Activated T-cell treated with anti-CD3 and anti-CD28 coated beads, Interleukin-2, amount 50 U/mL, for 24 hours (primary cell): ENCODE measurements at regions not wholly inside any gene's neighbourhood (a gene's known extent, or its start where the extent isn't known, plus 50 kb on each side); places are given as distances from the start of the nearest gene placed in this dataset.
"Not testable (repeated sequence)": the region's sequence is repeated elsewhere in the genome, so short reads cannot be mapped to it uniquely, and the experiment has no call there.

Experiments used
- DNase-seq: peaks from one replicate; pipeline ENCODE4 v3.0.0-alpha.2; 2020
- H3K27ac Mint-ChIP-seq: 2 replicates; pipeline ENCODE4 v1.8.0; 2020; ENCODE audit warnings: mild to moderate bottlenecking, mixed read lengths
- H3K27me3 Mint-ChIP-seq: 2 replicates; pipeline ENCODE4 v1.8.0; 2020; ENCODE audit warnings: mixed read lengths
- H3K36me3 Mint-ChIP-seq: 2 replicates; pipeline ENCODE4 v1.8.0; 2020; ENCODE audit warnings: low read depth, mixed read lengths
- H3K4me1 Mint-ChIP-seq: 2 replicates; pipeline ENCODE4 v1.8.0; 2020; ENCODE audit warnings: low read depth, mixed read lengths
- H3K4me3 Mint-ChIP-seq: 2 replicates; pipeline ENCODE4 v1.8.0; 2020; ENCODE audit warnings: mild to moderate bottlenecking, moderate library complexity, mixed read lengths
- H3K9me3 Mint-ChIP-seq: 2 replicates; pipeline ENCODE4 v1.8.0; 2020; ENCODE audit warnings: mixed read lengths

GRCh38 chr7:67890316-67890715 is 893.7 kb downstream of the TYW1 start:
- no peak overlapping the region for H3K27ac Mint-ChIP-seq
- H3K4me1 Mint-ChIP-seq: no peaks in the 10 kb centered on the region
- no peak overlapping the region for H3K4me3 Mint-ChIP-seq
- H3K36me3 Mint-ChIP-seq: no peaks in the 10 kb centered on the region
- DNase-seq: no peak
- H3K27me3 Mint-ChIP-seq: no peaks in the 10 kb centered on the region
- H3K9me3 Mint-ChIP-seq: peaks cover 23% of the 10 kb centered on the region

GRCh38 chr7:67894746-67895145 is 898.1 kb downstream of the TYW1 start:
- no peak overlapping the region for H3K4me3 Mint-ChIP-seq
- peaks cover 15% of the 10 kb centered on the region for H3K9me3 Mint-ChIP-seq
- H3K4me1 Mint-ChIP-seq: no peaks in the 10 kb centered on the region
- DNase-seq: no peak
- no peaks in the 10 kb centered on the region for H3K27me3 Mint-ChIP-seq
- no peaks in the 10 kb centered on the region for H3K36me3 Mint-ChIP-seq
- H3K27ac Mint-ChIP-seq: no peak overlapping the region

- peaks cover 17% of the 10 kb centered on the region for H3K9me3 Mint-ChIP-seq
- no peaks in the 10 kb centered on the region for H3K4me1 Mint-ChIP-seq
- H3K4me3 Mint-ChIP-seq: no peak overlapping the region
Observed at GRCh38 chr7:67896721-67897120, 900.1 kb downstream of the TYW1 start.

GRCh38 chr7:67900456-67900855 is 903.8 kb downstream of the TYW1 start:
- H3K36me3 Mint-ChIP-seq: no peaks in the 10 kb centered on the region
- no peak overlapping the region for H3K4me3 Mint-ChIP-seq
- no peak for DNase-seq
- H3K27me3 Mint-ChIP-seq: no peaks in the 10 kb centered on the region
- no peak overlapping the region for H3K27ac Mint-ChIP-seq
- no peaks in the 10 kb centered on the region for H3K4me1 Mint-ChIP-seq
- peaks cover 31% of the 10 kb centered on the region for H3K9me3 Mint-ChIP-seq

More at GRCh38 chr7:67896721-67897120, 900.1 kb downstream of the TYW1 start:
- DNase-seq: no peak
- no peak overlapping the region for H3K27ac Mint-ChIP-seq
- H3K27me3 Mint-ChIP-seq: no peaks in the 10 kb centered on the region
- no peaks in the 10 kb centered on the region for H3K36me3 Mint-ChIP-seq

GRCh38 chr7:67901808-67902480 is 905.3 kb downstream of the TYW1 start:
- Mint-ChIP-seq H3K9me3 (peaks cover 29% of the 10 kb centered on the region), H3K27ac (no peak overlapping the region), H3K36me3 (no peaks in the 10 kb centered on the region), H3K4me3 (no peak overlapping the region), H3K4me1 (no peaks in the 10 kb centered on the region), H3K27me3 (no peaks in the 10 kb centered on the region)
- no peak for DNase-seq

- peaks cover 24% of the 10 kb centered on the region for H3K9me3 Mint-ChIP-seq
- no peak overlapping the region for H3K4me3 Mint-ChIP-seq
- no peak for DNase-seq
- H3K36me3 Mint-ChIP-seq: no peaks in the 10 kb centered on the region
- no peaks in the 10 kb centered on the region for H3K27me3 Mint-ChIP-seq
- no peak overlapping the region for H3K27ac Mint-ChIP-seq
- H3K4me1 Mint-ChIP-seq: no peaks in the 10 kb centered on the region
Observed at GRCh38 chr7:67907792-67908191, 911.2 kb downstream of the TYW1 start.

GRCh38 chr7:67912437-67912836 is 915.8 kb downstream of the TYW1 start:
- Mint-ChIP-seq H3K27me3 (no peaks in the 10 kb centered on the region), H3K4me3 (no peak overlapping the region), H3K9me3 (peaks cover 21% of the 10 kb centered on the region), H3K4me1 (no peaks in the 10 kb centered on the region), H3K27ac (no peak overlapping the region), H3K36me3 (no peaks in the 10 kb centered on the region)
- no peak for DNase-seq

GRCh38 chr7:67913604-67914003 is 917.0 kb downstream of the TYW1 start:
- H3K36me3 Mint-ChIP-seq: no peaks in the 10 kb centered on the region
- H3K4me1 Mint-ChIP-seq: peaks cover 5% of the 10 kb centered on the region
- DNase-seq: no peak
- peaks cover 26% of the 10 kb centered on the region for H3K9me3 Mint-ChIP-seq
- no peaks in the 10 kb centered on the region for H3K27me3 Mint-ChIP-seq
- H3K4me3 Mint-ChIP-seq: no peak overlapping the region
- no peak overlapping the region for H3K27ac Mint-ChIP-seq

GRCh38 chr7:67916111-67916510 is 919.5 kb downstream of the TYW1 start:
- H3K27me3 Mint-ChIP-seq, H3K4me1 Mint-ChIP-seq, H3K36me3 Mint-ChIP-seq, H3K27ac Mint-ChIP-seq, DNase-seq, H3K4me3 Mint-ChIP-seq: not testable (repeated sequence)
- H3K9me3 Mint-ChIP-seq: peaks cover 34% of the 10 kb centered on the region

- DNase-seq: no peak
- Mint-ChIP-seq H3K36me3 (no peaks in the 10 kb centered on the region), H3K27me3 (no peaks in the 10 kb centered on the region), H3K27ac (no peak overlapping the region), H3K4me1 (peaks cover 9% of the 10 kb centered on the region), H3K4me3 (no peak overlapping the region), H3K9me3 (peaks cover 36% of the 10 kb centered on the region)
Observed at GRCh38 chr7:67916571-67917436, 920.2 kb downstream of the TYW1 start.

- no peak overlapping the region for H3K4me3 Mint-ChIP-seq
Observed at GRCh38 chr7:67917437-67917755, 920.8 kb downstream of the TYW1 start.

GRCh38 chr7:67918158-67918557 is 921.5 kb downstream of the TYW1 start:
- peaks cover 36% of the 10 kb centered on the region for H3K9me3 Mint-ChIP-seq
- no peak overlapping the region for H3K4me3 Mint-ChIP-seq
- no peak overlapping the region for H3K27ac Mint-ChIP-seq
- no peaks in the 10 kb centered on the region for H3K27me3 Mint-ChIP-seq
- H3K36me3 Mint-ChIP-seq: no peaks in the 10 kb centered on the region
- no peak for DNase-seq
- peaks cover 9% of the 10 kb centered on the region for H3K4me1 Mint-ChIP-seq

More at GRCh38 chr7:67917437-67917755, 920.8 kb downstream of the TYW1 start:
- DNase-seq: no peak
- Mint-ChIP-seq H3K4me1 (peaks cover 9% of the 10 kb centered on the region), H3K27me3 (no peaks in the 10 kb centered on the region), H3K27ac (no peak overlapping the region), H3K9me3 (peaks cover 36% of the 10 kb centered on the region), H3K36me3 (no peaks in the 10 kb centered on the region)

GRCh38 chr7:67923286-67923685 is 926.7 kb downstream of the TYW1 start:
- H3K4me1 Mint-ChIP-seq: peaks cover 6% of the 10 kb centered on the region
- no peaks in the 10 kb centered on the region for H3K27me3 Mint-ChIP-seq

GRCh38 chr7:67928141-67928540 is 931.5 kb downstream of the TYW1 start:
- Mint-ChIP-seq H3K4me3 (no peak overlapping the region), H3K4me1 (no peaks in the 10 kb centered on the region), H3K9me3 (peaks cover 14% of the 10 kb centered on the region), H3K36me3 (no peaks in the 10 kb centered on the region), H3K27me3 (no peaks in the 10 kb centered on the region), H3K27ac (no peak overlapping the region)
- no peak for DNase-seq

More at GRCh38 chr7:67923286-67923685, 926.7 kb downstream of the TYW1 start:
- Mint-ChIP-seq H3K36me3 (no peaks in the 10 kb centered on the region), H3K9me3 (peaks cover 20% of the 10 kb centered on the region), H3K27ac (no peak overlapping the region), H3K4me3 (no peak overlapping the region)
- DNase-seq: no peak

- not testable (repeated sequence) for DNase-seq, H3K27ac Mint-ChIP-seq, H3K36me3 Mint-ChIP-seq, H3K27me3 Mint-ChIP-seq, H3K4me1 Mint-ChIP-seq, H3K4me3 Mint-ChIP-seq
- peaks cover 19% of the 10 kb centered on the region for H3K9me3 Mint-ChIP-seq
Observed at GRCh38 chr7:67936447-67936846, 939.8 kb downstream of the TYW1 start.
